OCI-LY3 (cell line): ENCODE measurements at regions not wholly inside any gene's neighbourhood (a gene's known extent, or its start where the extent isn't known, plus 50 kb on each side); places are given as distances from the start of the nearest gene placed in this dataset.
"Not testable (repeated sequence)": the region's sequence is repeated elsewhere in the genome, so short reads cannot be mapped to it uniquely, and the experiment has no call there.

Experiments
- H2AFZ ChIP-seq: fragments of 200-600, 300-600 bp; shearing (Covaris generic); 2 replicates; pipeline ENCODE4 v1.6.0; 2014; ENCODE audit warnings: antibody characterized with exemption, low read depth, low read length
- H3K27ac ChIP-seq: fragments of 200-600, 300-600 bp; sonication (generic); 2 replicates; pipeline ENCODE4 v1.5.1; 2014; ENCODE audit warnings: mild to moderate bottlenecking, low read length, moderate library complexity, mixed read lengths
- H3K27me3 ChIP-seq: fragments of 200-600, 300-600 bp; sonication (generic); 2 replicates; pipeline ENCODE4 v1.6.1; 2014; ENCODE audit warnings: low read depth, low read length, mixed read lengths
- H3K36me3 ChIP-seq: fragments of 200-600, 300-600 bp; sonication (generic); replicated peaks from 2 replicates; pipeline ENCODE3; 2014; ENCODE audit warnings: low read depth, low read length, mixed read lengths
- H3K4me1 ChIP-seq: fragments of 300-600, 200-600 bp; sonication (generic); 2 replicates; pipeline ENCODE4 v1.6.1; 2014; ENCODE audit warnings: low read length, mixed read lengths
- H3K4me2 ChIP-seq: fragments of 200-600, 300-600 bp; sonication (generic); 2 replicates; pipeline ENCODE4 v1.6.1; 2014; ENCODE audit warnings: low read length, mixed read lengths
- H3K4me3 ChIP-seq: fragments of 300-600, 200-600 bp; sonication (generic); 2 replicates; pipeline ENCODE4 v1.5.1; 2014; ENCODE audit warnings: antibody characterized with exemption, mild to moderate bottlenecking, low read length, moderate library complexity
- H3K79me2 ChIP-seq: fragments of 300-600, 200-600 bp; shearing (Covaris generic); 2 replicates; pipeline ENCODE4 v1.6.1; 2014; ENCODE audit warnings: mild to moderate bottlenecking, low read length, mixed read lengths
- H3K9ac ChIP-seq: fragments of 300-600, 200-600 bp; shearing (Covaris generic); 2 replicates; pipeline ENCODE4 v1.6.0; 2014; ENCODE audit warnings: mild to moderate bottlenecking, low read length, moderate library complexity
- H3K9me3 ChIP-seq: fragments of 200-600, 300-600 bp; shearing (Covaris generic); 2 replicates; pipeline ENCODE4 v1.6.1; 2014; ENCODE audit warnings: low read length, mixed read lengths; ENCODE audit not compliant: insufficient read depth
- H4K20me1 ChIP-seq: fragments of 200-600, 300-600 bp; sonication (generic); 2 replicates; pipeline ENCODE4 v1.6.1; 2016; ENCODE audit warnings: low read length, mixed read lengths; ENCODE audit not compliant: insufficient read depth

- not testable (repeated sequence) for H3K9me3 ChIP-seq, H3K4me3 ChIP-seq, H3K4me1 ChIP-seq, H3K79me2 ChIP-seq, H3K27ac ChIP-seq, H2AFZ ChIP-seq, H3K27me3 ChIP-seq, H4K20me1 ChIP-seq, H3K4me2 ChIP-seq, H3K9ac ChIP-seq, H3K36me3 ChIP-seq
Observed at GRCh38 chr17:30645875-30646274, 168.7 kb downstream of the GOSR1 start.

GRCh38 chr17:30644713-30645112 lies 167.5 kb downstream of the GOSR1 start:
- H3K79me2 ChIP-seq, H3K9ac ChIP-seq, H4K20me1 ChIP-seq, H3K4me3 ChIP-seq, H3K27ac ChIP-seq, H2AFZ ChIP-seq, H3K27me3 ChIP-seq, H3K9me3 ChIP-seq, H3K36me3 ChIP-seq, H3K4me2 ChIP-seq, H3K4me1 ChIP-seq: not testable (repeated sequence)

GRCh38 chr17:30644287-30644686 lies 167.1 kb downstream of the GOSR1 start:
- not testable (repeated sequence) for H3K4me2 ChIP-seq, H4K20me1 ChIP-seq, H3K79me2 ChIP-seq, H2AFZ ChIP-seq, H3K4me1 ChIP-seq, H3K4me3 ChIP-seq, H3K27me3 ChIP-seq, H3K9me3 ChIP-seq, H3K36me3 ChIP-seq, H3K9ac ChIP-seq, H3K27ac ChIP-seq

GRCh38 chr17:30641428-30641827 lies 164.2 kb downstream of the GOSR1 start:
- H3K79me2 ChIP-seq, H3K27ac ChIP-seq, H3K4me1 ChIP-seq, H3K9ac ChIP-seq, H3K9me3 ChIP-seq, H3K36me3 ChIP-seq, H3K4me2 ChIP-seq, H3K4me3 ChIP-seq, H4K20me1 ChIP-seq, H3K27me3 ChIP-seq, H2AFZ ChIP-seq: not testable (repeated sequence)

GRCh38 chr17:30639391-30639790 lies 162.2 kb downstream of the GOSR1 start:
- not testable (repeated sequence) for H3K36me3 ChIP-seq, H3K4me3 ChIP-seq

GRCh38 chr17:30638968-30639367 lies 161.8 kb downstream of the GOSR1 start:
- not testable (repeated sequence) for H3K4me2 ChIP-seq, H4K20me1 ChIP-seq, H3K27me3 ChIP-seq, H3K36me3 ChIP-seq, H2AFZ ChIP-seq, H3K9me3 ChIP-seq, H3K27ac ChIP-seq, H3K4me1 ChIP-seq, H3K79me2 ChIP-seq, H3K9ac ChIP-seq, H3K4me3 ChIP-seq

More at GRCh38 chr17:30639391-30639790, 162.2 kb downstream of the GOSR1 start:
- not testable (repeated sequence) for H3K4me2 ChIP-seq, H3K9ac ChIP-seq, H3K27ac ChIP-seq, H3K79me2 ChIP-seq, H2AFZ ChIP-seq, H3K9me3 ChIP-seq, H3K4me1 ChIP-seq, H4K20me1 ChIP-seq, H3K27me3 ChIP-seq

- H3K9me3 ChIP-seq, H2AFZ ChIP-seq, H3K4me3 ChIP-seq, H3K27ac ChIP-seq, H3K36me3 ChIP-seq, H3K4me2 ChIP-seq, H3K79me2 ChIP-seq, H4K20me1 ChIP-seq, H3K4me1 ChIP-seq, H3K27me3 ChIP-seq, H3K9ac ChIP-seq: not testable (repeated sequence)
Observed at GRCh38 chr17:30631651-30632050, 154.4 kb downstream of the GOSR1 start.

- H3K36me3 ChIP-seq, H3K27me3 ChIP-seq, H3K79me2 ChIP-seq, H3K9me3 ChIP-seq, H3K4me2 ChIP-seq, H2AFZ ChIP-seq, H4K20me1 ChIP-seq, H3K4me3 ChIP-seq, H3K4me1 ChIP-seq, H3K9ac ChIP-seq, H3K27ac ChIP-seq: not testable (repeated sequence)
Observed at GRCh38 chr17:30625380-30625779, 148.2 kb downstream of the GOSR1 start.

- H2AFZ ChIP-seq, H3K4me2 ChIP-seq, H3K9me3 ChIP-seq, H3K27ac ChIP-seq, H3K79me2 ChIP-seq, H3K27me3 ChIP-seq, H3K4me1 ChIP-seq, H4K20me1 ChIP-seq, H3K4me3 ChIP-seq, H3K36me3 ChIP-seq, H3K9ac ChIP-seq: not testable (repeated sequence)
Observed at GRCh38 chr17:30624180-30624579, 147.0 kb downstream of the GOSR1 start.

- H3K36me3 ChIP-seq, H3K79me2 ChIP-seq, H2AFZ ChIP-seq, H3K9me3 ChIP-seq, H3K9ac ChIP-seq, H3K4me3 ChIP-seq, H3K4me1 ChIP-seq, H3K27ac ChIP-seq, H3K4me2 ChIP-seq, H3K27me3 ChIP-seq, H4K20me1 ChIP-seq: not testable (repeated sequence)
Observed at GRCh38 chr17:30609682-30610081, 132.5 kb downstream of the GOSR1 start.
